ENCODE measurements at regions not wholly inside any gene's neighbourhood (a gene's known extent, or its start where the extent isn't known, plus 50 kb on each side); places are given as distances from the start of the nearest gene placed in this dataset.
"Not testable (repeated sequence)": the region's sequence is repeated elsewhere in the genome, so short reads cannot be mapped to it uniquely, and the experiment has no call there.

DNA sequence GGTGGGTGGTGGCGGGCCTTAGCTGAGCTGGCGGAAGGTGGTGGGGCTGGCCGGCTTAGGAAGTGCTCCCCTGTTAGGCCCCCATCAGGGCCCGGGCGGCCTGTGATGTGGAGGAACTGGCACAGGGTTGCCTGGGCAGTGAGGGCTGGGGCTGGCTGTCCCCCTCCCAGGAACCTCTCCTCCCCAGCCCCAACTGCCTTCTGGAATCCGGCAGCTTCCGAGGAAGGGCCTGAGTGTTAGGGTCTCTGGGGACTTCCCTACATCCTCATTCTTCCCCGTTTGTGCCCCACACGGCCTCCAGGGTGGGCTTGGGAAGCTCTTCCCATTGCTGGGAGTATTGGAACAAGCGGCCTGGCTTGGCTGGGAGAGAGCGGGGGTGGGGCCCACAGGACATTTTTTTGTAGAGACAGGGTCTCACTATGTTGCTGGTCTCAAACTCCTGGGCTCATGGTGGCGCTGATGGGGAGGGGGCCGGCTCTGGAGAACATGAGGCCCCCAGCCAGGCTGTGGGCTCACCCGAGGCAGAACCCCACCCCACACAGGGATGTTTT, 89.9 kb upstream of the CIBAR2 start:
- TF ChIP-seq, protein P1, sequence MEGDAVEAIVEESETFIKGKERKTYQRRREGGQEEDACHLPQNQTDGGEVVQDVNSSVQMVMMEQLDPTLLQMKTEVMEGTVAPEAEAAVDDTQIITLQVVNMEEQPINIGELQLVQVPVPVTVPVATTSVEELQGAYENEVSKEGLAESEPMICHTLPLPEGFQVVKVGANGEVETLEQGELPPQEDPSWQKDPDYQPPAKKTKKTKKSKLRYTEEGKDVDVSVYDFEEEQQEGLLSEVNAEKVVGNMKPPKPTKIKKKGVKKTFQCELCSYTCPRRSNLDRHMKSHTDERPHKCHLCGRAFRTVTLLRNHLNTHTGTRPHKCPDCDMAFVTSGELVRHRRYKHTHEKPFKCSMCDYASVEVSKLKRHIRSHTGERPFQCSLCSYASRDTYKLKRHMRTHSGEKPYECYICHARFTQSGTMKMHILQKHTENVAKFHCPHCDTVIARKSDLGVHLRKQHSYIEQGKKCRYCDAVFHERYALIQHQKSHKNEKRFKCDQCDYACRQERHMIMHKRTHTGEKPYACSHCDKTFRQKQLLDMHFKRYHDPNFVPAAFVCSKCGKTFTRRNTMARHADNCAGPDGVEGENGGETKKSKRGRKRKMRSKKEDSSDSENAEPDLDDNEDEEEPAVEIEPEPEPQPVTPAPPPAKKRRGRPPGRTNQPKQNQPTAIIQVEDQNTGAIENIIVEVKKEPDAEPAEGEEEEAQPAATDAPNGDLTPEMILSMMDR (IDR thresholded peaks at IDR 0.05; ENCODE audit: unreplicated experiment in 3 of 3) = no peak
- H3K27ac Mint-ChIP-seq = peak overlapping the region; percentile 91 to 98 (median 93)
- H3K9me3 Mint-ChIP-seq = no peaks in the 10 kb centered on the region
- H3K4me3 Mint-ChIP-seq = peak overlapping the region; percentile 10 to 56 (median 37)
- H3K4me1 Mint-ChIP-seq = peaks cover 74% of the 10 kb centered on the region
- H3K27me3 Mint-ChIP-seq (ENCODE audit: low read depth) = no peaks in the 10 kb centered on the region
- H3K36me3 Mint-ChIP-seq (ENCODE audit: low read depth) = no peaks in the 10 kb centered on the region

DNA sequence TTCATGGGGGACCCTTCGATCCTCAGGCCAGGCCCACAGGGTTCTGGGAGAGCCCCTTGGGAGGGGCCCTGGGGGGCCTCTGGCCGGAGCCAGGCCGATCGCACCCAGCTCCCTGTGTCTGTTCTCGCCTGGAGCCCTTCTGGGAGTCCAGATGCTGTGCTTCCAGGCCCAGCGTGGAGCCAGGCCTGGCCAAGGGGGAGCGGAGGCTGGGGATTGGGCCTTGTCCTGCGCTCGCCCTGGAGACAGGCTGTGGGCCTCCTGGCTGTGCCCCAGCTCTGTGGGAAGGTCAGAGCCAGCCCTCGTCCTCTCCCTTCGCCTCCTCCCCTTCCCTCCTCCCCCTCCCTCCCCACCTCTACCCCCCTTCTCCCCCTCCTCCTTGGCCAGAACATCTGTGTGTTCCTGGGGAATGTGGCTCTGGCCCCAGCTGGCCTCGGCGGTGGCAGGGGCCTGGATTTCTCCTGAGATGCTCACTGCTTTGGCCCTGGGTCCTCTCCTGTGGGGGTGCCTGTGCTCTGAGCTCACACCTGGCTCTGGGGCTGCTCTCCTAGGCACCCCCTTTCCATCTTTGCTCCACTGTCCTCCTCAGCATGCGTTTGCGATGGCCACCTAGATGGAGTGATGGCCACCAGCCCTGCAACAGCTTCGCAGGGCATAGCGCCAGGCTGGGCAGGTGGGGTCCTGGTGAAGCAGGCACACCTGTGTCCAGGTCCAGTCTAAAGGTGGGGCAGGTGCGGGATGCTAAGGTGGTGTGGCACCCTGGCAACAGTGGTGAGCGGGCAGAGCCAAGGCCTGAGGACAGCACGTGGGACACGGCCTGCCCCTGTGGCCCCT, 90.6 kb upstream of the CIBAR2 start:
- no peak overlapping the region for H3K4me3 Mint-ChIP-seq
- H3K27ac Mint-ChIP-seq = peak overlapping the region; percentile 91 to 98 (median 93)
- TF ChIP-seq, protein P1 (IDR thresholded peaks at IDR 0.05; ENCODE audit: unreplicated experiment in 3 of 3) = no peak
- no peaks in the 10 kb centered on the region for H3K9me3 Mint-ChIP-seq
- H3K4me1 Mint-ChIP-seq = peaks cover 73% of the 10 kb centered on the region
- H3K36me3 Mint-ChIP-seq (ENCODE audit: low read depth) = no peaks in the 10 kb centered on the region
- no peaks in the 10 kb centered on the region for H3K27me3 Mint-ChIP-seq (ENCODE audit: low read depth)

DNA sequence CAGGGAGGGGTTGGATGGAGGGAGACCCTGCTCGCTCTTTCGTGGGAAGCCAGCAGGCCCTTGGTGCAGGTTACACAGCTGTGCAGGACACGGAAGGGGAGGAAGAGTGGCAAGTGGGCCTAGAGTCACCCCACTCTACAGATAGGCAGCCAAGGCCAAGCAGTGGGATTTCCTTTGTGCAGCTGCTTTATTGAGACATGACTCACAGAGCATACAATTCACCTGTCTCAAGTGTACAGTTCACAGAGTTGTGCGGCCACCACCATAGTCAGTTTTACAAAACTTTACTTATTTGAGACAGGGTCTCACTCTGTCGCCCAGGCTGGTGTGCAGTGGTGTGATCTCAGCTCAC, 91.2 kb upstream of the CIBAR2 start:
- TF ChIP-seq, protein P1 (IDR thresholded peaks at IDR 0.05; ENCODE audit: unreplicated experiment in 3 of 3) = no peak
- H3K36me3 Mint-ChIP-seq (ENCODE audit: low read depth) = no peaks in the 10 kb centered on the region
- H3K27ac Mint-ChIP-seq = peak overlapping the region; percentile 91 to 98 (median 91)
- H3K4me1 Mint-ChIP-seq = peaks cover 73% of the 10 kb centered on the region
- no peaks in the 10 kb centered on the region for H3K27me3 Mint-ChIP-seq (ENCODE audit: low read depth)
- H3K9me3 Mint-ChIP-seq = no peaks in the 10 kb centered on the region
- H3K4me3 Mint-ChIP-seq = no peak overlapping the region

DNA sequence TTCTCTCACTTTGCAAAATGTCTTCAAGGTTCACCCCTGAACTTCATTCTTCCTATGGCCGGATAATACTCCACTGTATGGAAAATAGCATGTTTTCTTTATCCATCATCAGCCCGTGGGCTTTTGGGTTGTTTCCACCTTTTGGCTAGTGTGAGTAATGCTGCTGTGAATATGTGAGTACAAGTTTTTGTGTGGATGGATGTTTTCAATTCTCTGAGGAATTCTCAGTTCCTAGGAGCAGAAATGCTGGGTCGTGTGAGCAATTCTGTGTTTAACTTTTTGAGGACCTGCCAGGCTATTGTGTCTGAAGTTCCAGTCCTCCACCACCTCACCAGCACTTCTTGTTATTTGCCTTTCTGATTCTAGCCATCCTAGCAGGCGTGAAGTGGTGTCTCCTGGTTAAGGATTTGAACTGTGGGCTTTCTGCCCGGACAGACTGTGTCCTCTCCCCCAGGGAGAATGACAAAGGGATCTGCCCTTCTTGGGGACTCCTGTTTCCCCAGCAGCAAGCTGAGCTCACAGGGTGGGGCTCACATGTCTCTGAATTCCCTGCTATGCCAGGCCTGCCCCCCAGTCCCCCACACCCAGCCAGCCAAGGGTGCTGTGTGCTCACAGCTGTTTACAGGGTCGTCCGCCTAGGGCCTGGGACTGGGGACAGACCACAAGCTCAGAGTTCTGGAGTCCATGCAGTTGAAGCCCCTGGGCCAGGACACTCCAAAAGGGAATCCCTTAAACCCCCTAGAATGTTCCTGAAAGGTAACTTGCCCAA, 92.2 kb upstream of the CIBAR2 start:
- TF ChIP-seq, protein P1 (IDR thresholded peaks at IDR 0.05; ENCODE audit: unreplicated experiment in 3 of 3) = no peak
- Mint-ChIP-seq H3K36me3 (ENCODE audit: low read depth) (no peaks in the 10 kb centered on the region), H3K4me3 (peak overlapping the region in 2 of 3 experiments; percentile 2 to 61), H3K4me1 (peaks cover 66% of the 10 kb centered on the region), H3K9me3 (no peaks in the 10 kb centered on the region), H3K27ac (peak overlapping the region; percentile 91 to 98 (median 91)), H3K27me3 (ENCODE audit: low read depth) (no peaks in the 10 kb centered on the region)

DNA sequence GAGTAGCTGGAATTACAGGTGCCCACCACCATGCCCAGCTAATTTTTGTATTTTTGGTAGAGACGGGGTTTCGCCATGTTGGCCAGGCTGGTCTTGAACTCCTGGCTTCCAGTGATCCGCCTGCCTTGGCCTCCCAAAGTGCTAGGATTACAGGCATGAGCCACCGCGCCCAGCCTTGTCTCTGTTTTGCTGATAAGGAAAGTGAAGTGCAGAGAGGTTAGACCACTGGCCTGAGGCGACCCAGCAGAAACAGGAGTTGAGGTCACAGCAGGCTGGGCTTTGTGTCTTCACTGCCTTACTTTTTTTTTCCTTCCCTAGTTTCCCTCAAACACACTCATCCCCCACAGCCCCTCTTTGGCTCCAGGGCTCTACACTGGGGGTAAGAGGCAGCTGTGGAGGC, 93.0 kb upstream of the CIBAR2 start:
- H3K36me3 Mint-ChIP-seq (ENCODE audit: low read depth); H3K4me3 Mint-ChIP-seq; H3K9me3 Mint-ChIP-seq; H3K27me3 Mint-ChIP-seq (ENCODE audit: low read depth): not testable (repeated sequence)
- Mint-ChIP-seq H3K27ac (peak overlapping the region in 1 of 3 experiments; percentile 91), H3K4me1 (peaks cover 63% of the 10 kb centered on the region)

DNA sequence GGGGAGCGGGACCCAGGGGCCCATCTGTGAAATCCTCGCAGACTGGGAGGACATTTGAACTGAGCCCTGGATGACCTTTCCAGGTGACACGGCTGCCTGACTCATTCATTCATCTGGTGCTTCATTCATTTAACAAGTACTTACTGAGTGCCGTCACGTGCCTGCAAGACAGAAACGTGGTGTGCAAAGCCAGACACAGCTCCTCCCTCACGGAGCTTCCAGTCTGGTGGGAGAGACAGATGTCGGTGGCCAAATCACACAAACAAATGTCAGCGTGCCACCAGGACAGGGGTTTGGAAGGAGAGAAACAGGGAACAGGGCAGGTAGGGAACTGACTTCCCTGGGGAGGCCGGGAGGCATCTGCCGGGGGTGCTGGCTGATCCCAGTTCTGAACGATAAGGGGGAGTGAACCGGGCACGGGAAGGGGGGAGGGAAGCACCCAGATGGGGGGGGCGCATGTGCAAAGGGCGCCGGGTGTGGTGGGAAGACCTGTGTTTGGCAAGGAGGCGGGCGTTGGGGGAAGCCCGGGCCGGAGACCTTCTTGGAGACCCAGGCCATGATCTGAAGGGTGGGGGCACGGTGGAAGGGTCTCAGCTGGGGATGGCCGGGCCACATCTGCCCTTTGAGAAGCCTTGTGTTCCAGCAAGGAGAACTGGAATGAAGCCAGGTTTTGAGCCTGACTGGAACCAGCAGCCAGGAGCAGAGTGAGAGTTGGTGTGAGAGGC, 93.6 kb upstream of the CIBAR2 start:
- Mint-ChIP-seq H3K4me3 (peak overlapping the region; percentile 70 to 78 (median 71)), H3K36me3 (ENCODE audit: low read depth) (no peaks in the 10 kb centered on the region), H3K27ac (peak overlapping the region; percentile 90 to 91 (median 91)), H3K9me3 (no peaks in the 10 kb centered on the region), H3K27me3 (ENCODE audit: low read depth) (no peaks in the 10 kb centered on the region), H3K4me1 (peaks cover 57% of the 10 kb centered on the region)
- TF ChIP-seq, protein P1 (IDR thresholded peaks at IDR 0.05; ENCODE audit: unreplicated experiment in 3 of 3) = no peak

Measured in nephron (organoid).